Eye (tissue), 1 donor: ENCODE measurements at regions not wholly inside any gene's neighbourhood (a gene's known extent, or its start where the extent isn't known, plus 50 kb on each side); places are given as distances from the start of the nearest gene placed in this dataset.

Source experiments
- DNase-seq: peaks from one replicate; pipeline ENCODE4 v3.0.0-alpha.2; 2015

DNA sequence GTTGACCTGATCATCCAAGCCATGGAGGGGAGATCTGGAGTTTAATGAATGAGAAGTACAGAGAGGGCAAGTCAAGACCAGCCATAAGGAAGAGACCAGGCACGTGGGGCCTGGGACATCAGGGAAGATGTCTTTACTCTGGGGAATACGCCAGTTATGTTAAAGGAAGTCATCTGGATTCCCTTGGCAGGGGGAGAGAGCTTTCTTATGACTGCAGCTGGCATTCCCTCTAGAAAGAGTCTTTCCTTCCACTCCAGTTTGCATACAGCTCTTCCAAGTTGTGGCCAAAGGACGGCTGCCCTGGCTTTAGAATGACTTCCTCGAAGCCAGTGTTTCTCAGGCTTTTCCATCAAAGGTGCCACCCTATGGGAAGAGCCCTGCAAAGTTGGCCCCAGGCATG is 93.6 kb upstream of the AGBL1 start:
- no peak for DNase-seq

DNA sequence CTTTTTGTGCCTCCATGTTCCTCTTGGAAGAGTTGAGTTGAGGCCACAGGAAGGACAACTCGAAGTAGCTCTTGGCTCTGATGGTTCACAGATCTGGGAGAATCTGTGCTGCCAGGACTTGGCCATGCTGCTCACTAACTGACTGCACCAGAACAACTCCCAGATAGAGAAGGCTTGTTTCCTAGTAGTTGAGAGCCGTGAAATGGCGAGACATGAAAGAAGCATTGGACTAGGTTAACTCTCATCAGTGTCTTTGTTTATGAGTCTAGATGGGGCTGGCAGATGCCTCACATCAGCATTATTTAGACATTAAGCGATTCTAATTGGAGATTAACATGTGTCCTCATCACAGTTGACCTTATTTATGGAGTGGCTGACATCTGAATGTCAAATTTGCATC is 92.9 kb upstream of the AGBL1 start:
- no peak for DNase-seq

DNA sequence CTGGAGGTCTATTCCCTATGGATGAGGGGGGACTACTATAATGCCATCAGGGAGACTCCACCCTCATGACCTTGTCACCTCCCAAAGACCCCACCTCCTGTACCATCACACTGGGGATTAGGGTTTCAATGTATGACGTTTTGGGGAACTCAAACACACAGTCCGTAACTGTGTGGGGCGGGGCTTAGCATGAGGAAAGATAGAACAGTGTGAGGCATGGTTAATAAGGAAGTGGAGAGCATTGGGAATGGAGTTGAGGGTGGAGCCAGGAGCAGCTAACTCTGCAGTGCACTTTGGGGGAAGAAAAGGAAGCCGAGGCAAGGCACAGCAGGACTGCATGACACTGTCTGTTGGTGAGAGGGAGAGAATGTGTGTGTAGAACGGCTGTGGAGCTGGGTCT is 90.9 kb upstream of the AGBL1 start:
- DNase-seq = no peak

DNA sequence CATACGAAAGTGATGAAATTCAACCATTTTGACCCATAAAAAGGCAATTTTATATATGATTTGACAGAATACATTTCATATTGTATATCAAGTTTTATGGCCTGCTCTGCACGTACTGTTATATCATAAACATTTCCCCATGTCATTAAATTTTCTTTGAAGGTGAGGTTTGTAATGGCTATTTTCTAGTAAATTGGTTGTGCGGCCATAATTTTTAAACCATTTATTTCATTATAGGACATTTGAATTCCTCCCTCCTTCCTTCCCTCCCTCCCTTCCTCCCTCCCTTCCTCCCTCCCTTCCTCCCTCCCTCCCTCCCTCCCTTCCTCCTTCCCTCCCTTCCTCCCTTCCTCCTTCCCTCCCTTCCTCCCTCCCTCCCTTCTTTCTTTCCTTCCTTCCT is 87.4 kb upstream of the AGBL1 start:
- DNase-seq = no peak

DNA sequence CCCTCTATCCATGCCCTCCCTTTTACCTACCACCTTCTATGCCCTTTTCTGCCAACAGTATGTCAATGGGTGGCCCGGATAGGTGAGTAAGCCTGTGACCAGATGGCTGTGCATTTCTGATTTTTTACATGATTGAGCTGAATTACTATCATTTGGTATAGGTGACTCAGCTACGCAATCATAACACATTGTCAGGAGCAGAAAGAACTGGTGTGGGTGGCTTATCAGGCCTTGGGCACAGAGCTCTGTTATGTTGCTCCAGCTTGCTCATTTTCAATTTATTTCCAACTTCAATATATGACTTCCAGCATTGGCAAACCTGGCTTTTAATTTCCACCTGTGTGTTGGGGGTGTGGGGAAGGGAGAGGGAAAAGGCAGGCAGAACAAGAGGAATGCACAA is 86.6 kb upstream of the AGBL1 start:
- DNase-seq = no peak

DNA sequence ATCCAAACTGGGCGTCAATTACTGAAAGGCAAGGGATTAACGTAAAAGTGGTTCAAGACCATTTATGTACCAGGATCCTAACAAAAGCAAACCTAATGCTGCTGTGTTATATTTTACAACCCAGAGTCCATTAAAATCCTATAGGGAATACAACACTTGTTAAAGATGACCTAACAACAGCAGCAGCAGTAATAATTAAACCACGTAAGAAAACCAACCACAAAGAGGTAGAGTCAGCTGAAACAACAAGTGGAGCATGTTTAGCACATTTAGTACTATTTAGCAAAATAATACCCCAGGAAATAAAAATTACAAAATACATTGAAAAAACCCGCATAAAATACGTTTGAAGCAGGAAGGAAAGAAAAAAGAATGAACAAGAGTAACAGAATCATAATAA is 82.1 kb upstream of the AGBL1 start:
- DNase-seq = no peak

DNA sequence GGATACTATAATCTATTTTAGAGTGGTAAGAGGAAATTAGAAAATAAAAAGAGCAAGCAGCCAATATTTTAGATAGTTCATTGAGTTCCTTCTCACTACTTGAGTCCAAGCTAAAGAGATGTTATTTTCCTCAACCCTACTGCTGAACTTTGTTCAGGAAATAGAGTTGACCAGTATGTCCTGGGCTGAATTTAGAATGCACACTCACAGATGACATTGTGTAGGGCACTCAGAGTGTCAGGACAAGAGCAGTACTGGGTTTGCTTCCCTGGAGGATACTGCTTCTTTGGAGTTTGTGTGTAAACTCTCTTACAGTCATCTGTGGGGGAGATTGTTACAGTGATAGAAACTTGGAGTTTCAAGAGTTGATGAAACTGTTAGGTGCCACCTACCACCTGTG is 80.0 kb upstream of the AGBL1 start:
- DNase-seq = no peak

DNA sequence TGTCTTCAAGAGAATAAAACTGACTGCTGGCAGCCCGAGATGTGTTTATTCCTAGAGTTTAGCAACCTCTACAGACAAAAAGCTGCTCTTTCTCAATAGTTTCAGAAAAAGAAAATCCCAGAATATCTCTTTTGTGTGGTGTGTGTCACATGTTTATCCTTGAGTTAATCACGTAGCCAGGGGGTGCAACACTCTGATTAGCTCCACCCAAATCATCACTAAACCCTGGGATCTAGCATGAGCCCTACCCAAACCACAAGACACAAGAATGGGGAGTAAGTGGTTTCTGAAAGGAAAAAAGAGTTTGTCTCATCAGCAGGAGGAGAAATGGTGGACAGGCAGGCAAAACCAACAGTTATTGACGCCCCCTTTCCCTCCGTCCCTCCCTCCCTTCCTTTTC is 78.5 kb upstream of the AGBL1 start:
- no peak for DNase-seq

DNA sequence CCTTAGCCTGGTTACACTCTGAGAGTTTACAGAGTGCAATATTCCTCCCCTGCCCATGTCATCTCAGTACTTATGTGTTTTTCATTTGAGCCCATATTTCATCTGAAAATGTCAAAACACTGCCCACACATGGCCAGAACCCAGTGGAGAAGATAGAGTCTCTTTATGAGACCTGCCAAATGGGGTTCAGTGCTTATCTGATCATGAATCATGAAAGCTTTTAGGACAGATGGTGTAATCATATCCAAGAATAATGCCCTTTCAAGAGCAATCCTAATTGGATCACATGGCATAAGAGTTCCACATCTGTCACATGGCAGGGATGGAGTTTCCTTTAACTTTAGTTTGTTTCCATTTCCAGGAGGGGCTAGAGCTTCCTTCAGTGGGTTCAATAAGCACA is 77.2 kb upstream of the AGBL1 start:
- DNase-seq = peak; percentile 21

DNA sequence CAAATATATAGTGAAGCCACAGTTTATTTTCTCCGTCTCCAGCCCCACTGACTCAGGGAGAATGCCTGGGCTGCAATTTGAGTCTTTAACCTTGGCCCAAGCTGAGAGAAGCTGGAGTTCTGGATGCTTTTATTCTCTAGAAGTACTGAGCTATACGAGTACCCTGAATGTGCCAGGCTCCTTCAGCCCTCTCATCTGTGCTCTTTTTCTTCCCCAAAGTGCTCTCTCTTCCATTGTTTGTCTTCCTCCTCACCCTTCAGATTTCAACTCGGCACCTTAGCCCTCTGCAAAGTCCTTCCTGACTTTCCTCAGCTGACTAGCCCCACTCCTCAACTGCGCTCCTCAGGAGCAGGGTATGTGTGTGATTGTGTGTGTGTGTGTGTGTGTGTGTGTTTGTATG is 75.6 kb upstream of the AGBL1 start:
- DNase-seq = no peak

DNA sequence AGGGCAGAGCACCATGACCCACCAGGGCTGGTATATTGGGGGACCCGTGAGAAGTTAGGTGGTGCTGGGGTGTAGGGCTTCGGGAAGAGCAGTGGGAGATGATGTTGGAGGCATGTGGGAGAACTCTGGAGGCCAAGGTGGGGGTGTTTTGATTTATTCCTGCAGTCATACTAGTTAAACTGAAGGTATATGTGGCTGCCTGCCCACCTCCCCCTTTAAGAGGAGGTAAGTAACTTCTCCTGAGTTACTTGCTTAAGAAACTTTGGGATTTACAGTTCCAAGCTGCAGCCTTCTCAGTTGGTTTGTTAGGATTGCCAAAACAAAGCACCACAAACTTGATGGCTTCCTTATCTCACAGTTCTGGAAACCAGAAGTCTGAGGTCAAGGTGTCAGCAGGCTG is 73.1 kb upstream of the AGBL1 start:
- no peak for DNase-seq

DNA sequence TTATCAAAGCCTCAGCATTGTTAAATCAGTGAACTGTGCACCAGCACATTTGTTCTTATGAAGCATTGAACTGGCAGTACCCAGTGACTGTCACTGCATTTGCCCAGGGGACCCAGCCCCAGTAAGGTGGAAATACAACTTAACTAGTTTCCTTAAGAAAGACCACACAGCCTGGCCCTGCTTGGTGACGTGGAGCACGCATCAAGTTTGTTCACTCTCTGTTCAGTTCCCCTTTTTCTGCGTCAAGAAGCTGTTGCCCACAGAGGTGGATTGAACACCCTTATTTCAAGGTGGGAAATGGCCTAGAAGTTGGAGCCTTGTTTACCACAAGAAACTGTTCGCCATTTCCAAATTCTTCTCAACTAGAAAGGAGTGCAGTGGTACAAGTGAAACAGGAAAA is 69.9 kb upstream of the AGBL1 start:
- no peak for DNase-seq

DNA sequence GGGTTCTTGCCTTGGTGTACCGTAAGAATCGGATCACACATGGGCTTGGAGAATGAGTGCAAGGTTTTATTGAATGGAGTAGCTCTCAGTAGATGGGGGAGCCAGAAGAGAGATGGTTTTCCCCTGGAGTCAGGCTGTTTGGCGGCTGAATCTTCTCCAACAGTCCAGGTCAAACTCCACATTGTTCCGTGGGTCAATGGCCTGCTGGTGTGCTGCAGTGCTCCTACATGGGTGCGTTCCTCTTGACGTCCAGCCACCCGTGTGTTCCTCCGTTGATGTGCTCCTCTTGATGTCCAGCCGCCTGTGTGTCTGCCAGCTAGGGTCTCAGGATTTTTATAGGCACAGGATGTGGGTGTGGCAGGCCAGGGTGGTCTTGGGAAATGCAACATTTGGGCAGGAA is 69.3 kb upstream of the AGBL1 start:
- no peak for DNase-seq

DNA sequence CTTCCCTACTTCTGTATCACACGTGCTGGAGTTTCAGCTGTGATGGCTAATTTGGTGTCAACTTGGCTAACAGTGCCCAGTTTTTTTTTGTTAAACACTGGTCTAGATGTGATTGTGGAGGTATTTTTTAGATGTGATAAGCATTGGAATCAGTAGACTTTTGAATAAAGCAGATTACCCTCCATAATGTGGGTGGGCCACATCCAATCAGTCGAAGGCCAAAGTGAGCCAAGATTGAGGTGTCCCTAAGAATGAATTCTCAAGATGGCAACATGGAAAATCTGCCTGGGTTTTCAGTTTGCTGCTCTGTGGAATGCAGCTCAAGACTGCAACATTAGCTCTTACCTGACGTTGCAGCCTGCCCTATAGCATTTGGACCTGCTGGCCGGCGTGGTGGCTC is 68.8 kb upstream of the AGBL1 start:
- DNase-seq = no peak

DNA sequence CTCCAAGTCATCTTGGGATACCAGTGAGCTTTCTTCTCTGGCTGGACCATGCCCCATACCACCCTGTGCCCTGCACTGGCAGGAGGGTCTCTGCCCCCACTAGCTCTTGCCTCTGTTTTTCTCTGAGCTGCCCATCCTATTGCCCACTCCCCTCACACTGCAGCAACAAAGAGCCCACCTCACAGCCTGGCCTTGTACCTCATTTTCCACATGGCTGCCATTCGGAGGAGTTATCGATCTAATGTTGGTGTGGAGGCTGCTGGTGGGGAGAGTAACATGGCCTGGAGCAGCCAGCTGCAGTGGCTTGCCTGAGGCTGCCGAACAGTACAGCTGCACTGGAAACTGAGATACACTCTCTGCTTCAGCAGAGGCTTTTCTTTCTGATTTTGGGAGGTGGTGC is 65.7 kb upstream of the AGBL1 start:
- DNase-seq = peak; percentile 73

DNA sequence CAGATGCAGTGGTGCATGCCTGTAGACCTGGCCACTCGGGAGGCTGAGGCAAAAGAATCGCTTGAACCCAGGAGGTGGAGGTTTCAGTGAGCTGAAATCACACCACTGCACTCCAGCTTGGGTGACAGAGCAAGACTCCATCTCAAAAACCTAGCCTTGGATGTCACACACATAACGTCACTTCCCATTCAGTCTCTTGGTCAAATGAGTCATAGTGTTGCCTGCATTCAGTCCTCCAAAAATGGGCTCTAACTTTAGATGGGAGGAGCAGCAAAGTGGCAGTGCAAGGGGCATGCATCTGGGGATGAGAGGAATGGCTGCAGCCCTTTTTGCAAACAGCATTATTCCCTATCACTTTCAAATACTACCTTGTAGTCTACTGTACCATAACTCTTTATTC is 62.9 kb upstream of the AGBL1 start:
- no peak for DNase-seq

DNA sequence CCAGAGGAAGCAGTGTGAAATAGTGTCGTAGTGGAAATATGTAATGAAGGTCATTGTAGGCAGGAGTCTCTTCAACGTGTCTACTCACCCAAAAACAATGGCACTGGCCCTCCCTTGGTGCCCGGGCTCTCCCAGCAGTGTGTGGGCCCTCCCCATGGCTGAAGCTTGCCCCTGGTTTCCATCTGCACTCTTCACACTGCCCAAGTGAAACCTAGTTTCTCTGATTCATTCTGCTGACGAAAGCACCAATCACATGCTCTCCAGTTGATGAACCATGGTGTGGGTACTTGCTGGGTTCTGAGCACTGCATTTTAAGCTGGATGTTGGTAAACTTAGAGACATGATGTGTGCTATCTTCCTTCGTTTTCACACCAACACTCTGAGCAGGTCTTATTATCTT is 61.0 kb upstream of the AGBL1 start:
- no peak for DNase-seq

DNA sequence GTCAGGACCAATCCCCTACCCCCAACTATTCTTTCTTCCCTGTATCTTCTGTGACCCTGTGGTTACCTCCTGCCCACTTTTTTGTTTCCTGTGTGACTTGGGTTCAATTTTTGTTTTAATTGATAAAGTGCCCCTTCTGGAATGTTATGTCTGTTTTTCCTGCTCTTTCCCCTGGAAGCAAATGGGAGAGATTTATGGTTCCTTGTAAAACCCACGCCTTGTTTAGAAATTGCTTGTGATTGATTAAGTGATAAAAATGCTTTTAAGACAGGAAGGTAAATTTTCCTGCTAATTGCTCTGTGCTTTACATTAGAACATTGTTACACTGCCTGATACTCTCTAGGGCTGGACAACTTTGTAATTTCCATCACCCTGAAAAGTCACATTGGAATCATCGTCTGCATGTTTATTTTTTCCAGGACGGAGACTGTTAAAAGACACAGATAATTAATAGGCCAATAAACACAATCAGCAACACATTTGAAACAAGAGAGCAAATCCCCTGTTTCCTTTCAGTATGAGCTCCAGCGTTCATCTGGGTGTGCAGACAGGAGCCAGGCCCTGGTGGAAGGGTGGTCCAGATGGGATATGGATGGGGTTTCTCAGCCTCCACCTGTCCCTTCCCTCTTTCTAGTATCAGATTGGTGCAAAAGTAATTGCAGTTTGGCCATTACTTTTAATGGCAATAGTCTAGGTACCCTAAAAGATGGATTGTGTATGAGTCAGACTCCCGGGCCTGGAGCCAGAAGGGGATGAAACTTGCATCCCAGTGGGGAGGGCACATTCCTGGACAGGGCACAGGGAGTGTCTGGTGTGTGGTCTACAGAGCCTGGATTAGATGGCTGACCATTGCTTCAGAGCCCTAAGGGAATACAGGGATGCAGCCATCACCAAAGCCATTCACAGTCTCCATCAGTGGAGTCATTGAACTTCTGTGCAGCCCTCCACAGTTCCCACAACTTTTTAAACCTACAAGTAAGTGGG is 58.1 kb upstream of the AGBL1 start:
- DNase-seq = no peak

DNA sequence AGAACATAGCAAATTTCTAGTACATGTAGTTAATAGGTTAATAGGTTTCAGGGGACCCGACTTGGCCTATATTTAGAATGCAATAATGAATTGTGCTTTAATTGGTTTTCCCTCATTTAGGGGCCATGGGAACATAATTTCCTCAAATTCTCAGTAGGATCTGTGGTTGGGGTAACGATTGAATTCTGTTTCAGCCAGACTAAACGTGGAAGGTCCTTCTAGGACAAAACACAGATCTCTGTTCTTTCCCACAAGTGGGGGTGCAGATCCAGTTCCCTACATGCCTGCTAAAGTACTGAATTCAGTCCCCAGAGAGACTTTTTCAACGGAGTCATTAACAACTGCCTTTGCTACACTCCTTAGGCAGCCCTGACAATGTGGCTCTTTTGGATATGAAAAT is 50.7 kb upstream of the AGBL1 start:
- DNase-seq = no peak
